ENCODE measurements at regions not wholly inside any gene's neighbourhood (a gene's known extent, or its start where the extent isn't known, plus 50 kb on each side); places are given as distances from the start of the nearest gene placed in this dataset.

GRCh38 chr7:8975681-8976080 is 542.3 kb downstream of the NXPH1 start:
- Histone ChIP-seq H3K27ac (ENCODE audit: low read depth, low read length) (no peak overlapping the region), H3F3A (ENCODE audit: insufficient read depth) (no peaks in the 10 kb centered on the region), H3K4me2 (ENCODE audit: low read depth, low read length, poor library complexity, severe bottlenecking) (no peak overlapping the region), H4K20me1 (ENCODE audit: low read depth, low read length) (no peaks in the 10 kb centered on the region), H2AFZ (ENCODE audit: low read depth, low read length, severe bottlenecking) (no peak overlapping the region), H3K36me3 (ENCODE audit: low read length) (no peaks in the 10 kb centered on the region), H3K79me2 (ENCODE audit: insufficient read depth, low read length) (no peaks in the 10 kb centered on the region), H3K9me3 (ENCODE audit: insufficient read depth, low read length) (no peaks in the 10 kb centered on the region), H3K9ac (ENCODE audit: low read length) (no peak overlapping the region), H3K9me2 (replicated peaks; ENCODE audit: insufficient read depth, low read length) (0 out of 2 replicates have a peak, but pooled peaks cover 3% of the 10 kb centered on the region), H3K27me3 (ENCODE audit: low read length) (no peaks in the 10 kb centered on the region), H3K4me3 (ENCODE audit: insufficient read depth, low read length, poor library complexity, severe bottlenecking) (no peak overlapping the region)
- TF ChIP-seq EZH2phosphoT487 (conservative IDR thresholded peaks at IDR 0.05; ENCODE audit: low read length) (no peak), CTCF (IDR thresholded peaks at IDR 0.05; ENCODE audit: insufficient read depth, low read length, poor library complexity, severe bottlenecking) (no peak)

DNA sequence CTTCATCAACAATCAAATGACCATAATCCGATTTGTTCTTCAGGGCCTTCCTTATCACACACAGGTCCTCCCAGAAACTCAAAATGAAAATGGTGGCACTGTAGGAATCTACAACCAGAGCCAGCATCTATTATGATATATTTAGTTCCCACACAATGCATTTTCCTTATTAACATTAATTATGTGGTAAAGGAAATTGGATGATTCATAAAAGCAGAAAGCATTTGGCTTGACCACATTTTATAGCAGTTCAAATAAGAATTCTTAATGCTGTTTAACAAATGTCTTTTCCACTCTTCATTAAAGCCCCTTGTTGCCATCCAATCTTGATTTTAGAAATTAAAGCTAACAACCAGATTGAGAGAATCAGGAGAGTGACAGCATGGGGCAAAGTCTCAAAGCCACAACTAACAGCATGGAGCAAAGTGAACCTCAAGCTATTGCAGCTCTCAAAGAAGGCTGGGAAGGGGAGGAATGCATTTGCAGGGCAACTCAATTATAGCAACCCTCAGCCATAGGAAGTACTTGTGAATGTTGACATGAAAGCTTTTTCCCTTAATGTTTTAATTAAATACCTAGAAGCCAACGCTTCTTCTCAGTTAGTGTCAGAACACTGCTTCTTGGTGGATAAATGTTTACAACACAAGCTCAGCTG is 549.1 kb downstream of the NXPH1 start:
- TF ChIP-seq EZH2phosphoT487 (conservative IDR thresholded peaks at IDR 0.05; ENCODE audit: low read length): no peak
- TF ChIP-seq CTCF (IDR thresholded peaks at IDR 0.05; ENCODE audit: insufficient read depth, low read length, poor library complexity, severe bottlenecking): no peak
- H3K9me2 ChIP-seq (replicated peaks; ENCODE audit: insufficient read depth, low read length): 0 out of 2 replicates have a peak, but pooled peaks cover 3% of the 10 kb centered on the region
- H3K4me3 ChIP-seq (ENCODE audit: insufficient read depth, low read length, poor library complexity, severe bottlenecking): no peak overlapping the region
- no peak overlapping the region for H3K4me2 ChIP-seq (ENCODE audit: low read depth, low read length, poor library complexity, severe bottlenecking)
- H3K9ac ChIP-seq (ENCODE audit: low read length): no peak overlapping the region
- H2AFZ ChIP-seq (ENCODE audit: low read depth, low read length, severe bottlenecking): no peak overlapping the region
- H3K79me2 ChIP-seq (ENCODE audit: insufficient read depth, low read length): no peaks in the 10 kb centered on the region
- H3K9me3 ChIP-seq (ENCODE audit: insufficient read depth, low read length): no peaks in the 10 kb centered on the region
- H3F3A ChIP-seq (ENCODE audit: insufficient read depth): no peaks in the 10 kb centered on the region
- no peaks in the 10 kb centered on the region for H3K27me3 ChIP-seq (ENCODE audit: low read length)
- no peaks in the 10 kb centered on the region for H3K36me3 ChIP-seq (ENCODE audit: low read length)
- no peak overlapping the region for H3K27ac ChIP-seq (ENCODE audit: low read depth, low read length)
- no peaks in the 10 kb centered on the region for H4K20me1 ChIP-seq (ENCODE audit: low read depth, low read length)

GRCh38 chr7:8985255-8985654 is 551.8 kb downstream of the NXPH1 start:
- no peak overlapping the region for H3K4me2 ChIP-seq (ENCODE audit: low read depth, low read length, poor library complexity, severe bottlenecking)
- no peak for TF ChIP-seq CTCF (IDR thresholded peaks at IDR 0.05; ENCODE audit: insufficient read depth, low read length, poor library complexity, severe bottlenecking)
- TF ChIP-seq EZH2phosphoT487 (conservative IDR thresholded peaks at IDR 0.05; ENCODE audit: low read length): no peak

More at GRCh38 chr7:8985255-8985654, 551.8 kb downstream of the NXPH1 start:
- no peak overlapping the region for H3K4me3 ChIP-seq (ENCODE audit: insufficient read depth, low read length, poor library complexity, severe bottlenecking)
- H3F3A ChIP-seq (ENCODE audit: insufficient read depth): no peaks in the 10 kb centered on the region
- H2AFZ ChIP-seq (ENCODE audit: low read depth, low read length, severe bottlenecking): no peak overlapping the region
- H3K27me3 ChIP-seq (ENCODE audit: low read length): no peaks in the 10 kb centered on the region
- H4K20me1 ChIP-seq (ENCODE audit: low read depth, low read length): peaks cover 4% of the 10 kb centered on the region; the same call in 1 of the 2 replicates
- no peaks in the 10 kb centered on the region for H3K9me2 ChIP-seq (replicated peaks; ENCODE audit: insufficient read depth, low read length)
- H3K9ac ChIP-seq (ENCODE audit: low read length): no peak overlapping the region
- no peaks in the 10 kb centered on the region for H3K79me2 ChIP-seq (ENCODE audit: insufficient read depth, low read length)
- no peak overlapping the region for H3K27ac ChIP-seq (ENCODE audit: low read depth, low read length)
- H3K36me3 ChIP-seq (ENCODE audit: low read length): no peaks in the 10 kb centered on the region
- no peaks in the 10 kb centered on the region for H3K9me3 ChIP-seq (ENCODE audit: insufficient read depth, low read length)
